ENCODE measurements at regions not wholly inside any gene's neighbourhood (a gene's known extent, or its start where the extent isn't known, plus 50 kb on each side); places are given as distances from the start of the nearest gene placed in this dataset.

DNA sequence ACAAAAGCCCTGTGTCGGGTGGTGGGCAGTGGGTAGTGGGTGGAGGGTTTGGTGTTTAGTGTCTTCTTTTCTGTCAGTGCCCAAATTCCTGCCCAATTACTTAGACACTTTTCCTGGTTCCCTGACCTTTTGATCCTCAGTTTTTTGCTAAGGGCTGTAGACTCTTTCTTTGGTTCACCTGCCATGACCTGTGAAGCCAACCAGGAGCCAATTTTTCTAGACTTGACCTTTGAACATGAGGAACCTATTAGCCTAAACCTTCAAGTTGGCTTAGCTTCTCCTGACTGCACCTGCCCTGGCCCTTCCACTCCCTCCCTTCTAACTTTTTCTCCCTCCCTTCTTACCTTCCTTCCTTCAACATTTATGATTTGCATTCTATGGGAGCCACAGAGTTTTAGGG is 94.5 kb downstream of the MID1IP1 start:
- no peak overlapping the region for H2BK15ac ChIP-seq (ENCODE audit: low read depth, low read length)
- ATAC-seq (ENCODE audit: low read depth) (no peak), DNase-seq (no peak)
- no peaks in the 10 kb centered on the region for H3K36me3 ChIP-seq (ENCODE audit: control insufficient read depth, insufficient read depth, low read length)
- H4K8ac ChIP-seq (ENCODE audit: low read depth in 2 of 2, low read length in 2 of 2), result no peak overlapping the region
- H4K91ac ChIP-seq (ENCODE audit: insufficient read depth, low read depth, low read length), result no peak overlapping the region
- dilution Hi-C loops (cut with HindIII; ENCODE audit: low sequenced_read_pairs, unreplicated experiment), result no loop called here
- H3K56ac ChIP-seq (ENCODE audit: extremely low read depth, insufficient read depth, low read length), result no peak overlapping the region
- no peaks in the 10 kb centered on the region for H3K9me3 ChIP-seq (ENCODE audit: control insufficient read depth, insufficient read depth, low read length)
- H2BK5ac ChIP-seq (ENCODE audit: low read depth, low read length, poor library complexity, severe bottlenecking), result no peak overlapping the region
- H2AK5ac ChIP-seq (ENCODE audit: low read depth, low read length), result no peak overlapping the region
- H3K27ac ChIP-seq (ENCODE audit: insufficient read depth, low read length), result no peak overlapping the region
- H2BK20ac ChIP-seq (ENCODE audit: low read depth, low read length), result no peak overlapping the region
- intact Hi-C loops (cut with micrococcal nuclease), result no loop called here
- H3K9me1 ChIP-seq (ENCODE audit: insufficient read depth, low read length), result no peaks in the 10 kb centered on the region
- no peak for TF ChIP-seq SMC3 (IDR thresholded peaks at IDR 0.05; ENCODE audit: low read depth, low read length)
- TF ChIP-seq RCOR1 (IDR thresholded peaks at IDR 0.05; ENCODE audit: insufficient replicate concordance, low read length), result no peak
- no peak for TF ChIP-seq RFX5 (IDR thresholded peaks at IDR 0.05; ENCODE audit: low read depth, low read length)
- TF ChIP-seq NFE2L2 (IDR thresholded peaks at IDR 0.05; ENCODE audit: low read depth, low read length), result no peak
- TF ChIP-seq, protein P1, sequence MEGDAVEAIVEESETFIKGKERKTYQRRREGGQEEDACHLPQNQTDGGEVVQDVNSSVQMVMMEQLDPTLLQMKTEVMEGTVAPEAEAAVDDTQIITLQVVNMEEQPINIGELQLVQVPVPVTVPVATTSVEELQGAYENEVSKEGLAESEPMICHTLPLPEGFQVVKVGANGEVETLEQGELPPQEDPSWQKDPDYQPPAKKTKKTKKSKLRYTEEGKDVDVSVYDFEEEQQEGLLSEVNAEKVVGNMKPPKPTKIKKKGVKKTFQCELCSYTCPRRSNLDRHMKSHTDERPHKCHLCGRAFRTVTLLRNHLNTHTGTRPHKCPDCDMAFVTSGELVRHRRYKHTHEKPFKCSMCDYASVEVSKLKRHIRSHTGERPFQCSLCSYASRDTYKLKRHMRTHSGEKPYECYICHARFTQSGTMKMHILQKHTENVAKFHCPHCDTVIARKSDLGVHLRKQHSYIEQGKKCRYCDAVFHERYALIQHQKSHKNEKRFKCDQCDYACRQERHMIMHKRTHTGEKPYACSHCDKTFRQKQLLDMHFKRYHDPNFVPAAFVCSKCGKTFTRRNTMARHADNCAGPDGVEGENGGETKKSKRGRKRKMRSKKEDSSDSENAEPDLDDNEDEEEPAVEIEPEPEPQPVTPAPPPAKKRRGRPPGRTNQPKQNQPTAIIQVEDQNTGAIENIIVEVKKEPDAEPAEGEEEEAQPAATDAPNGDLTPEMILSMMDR (conservative IDR thresholded peaks at IDR 0.05; ENCODE audit: low read depth, low read length), result no peak
- TF ChIP-seq FOS (IDR thresholded peaks at IDR 0.05; ENCODE audit: low read depth, low read length), result no peak
- TF ChIP-seq, protein P2, sequence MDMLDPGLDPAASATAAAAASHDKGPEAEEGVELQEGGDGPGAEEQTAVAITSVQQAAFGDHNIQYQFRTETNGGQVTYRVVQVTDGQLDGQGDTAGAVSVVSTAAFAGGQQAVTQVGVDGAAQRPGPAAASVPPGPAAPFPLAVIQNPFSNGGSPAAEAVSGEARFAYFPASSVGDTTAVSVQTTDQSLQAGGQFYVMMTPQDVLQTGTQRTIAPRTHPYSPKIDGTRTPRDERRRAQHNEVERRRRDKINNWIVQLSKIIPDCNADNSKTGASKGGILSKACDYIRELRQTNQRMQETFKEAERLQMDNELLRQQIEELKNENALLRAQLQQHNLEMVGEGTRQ (IDR thresholded peaks at IDR 0.05; ENCODE audit: low read depth, low read length), result no peak
- TF ChIP-seq CHD1 (IDR thresholded peaks at IDR 0.05; ENCODE audit: low read depth, low read length), result no peak
- no peak for TF ChIP-seq MAFK (IDR thresholded peaks at IDR 0.05; ENCODE audit: low read depth, low read length)
- TF ChIP-seq MXI1 (IDR thresholded peaks at IDR 0.05; ENCODE audit: borderline replicate concordance, low read depth, low read length), result no peak
- no peak for TF ChIP-seq BHLHE40 (IDR thresholded peaks at IDR 0.05; ENCODE audit: low read depth, low read length)
- TF ChIP-seq, protein P3, sequence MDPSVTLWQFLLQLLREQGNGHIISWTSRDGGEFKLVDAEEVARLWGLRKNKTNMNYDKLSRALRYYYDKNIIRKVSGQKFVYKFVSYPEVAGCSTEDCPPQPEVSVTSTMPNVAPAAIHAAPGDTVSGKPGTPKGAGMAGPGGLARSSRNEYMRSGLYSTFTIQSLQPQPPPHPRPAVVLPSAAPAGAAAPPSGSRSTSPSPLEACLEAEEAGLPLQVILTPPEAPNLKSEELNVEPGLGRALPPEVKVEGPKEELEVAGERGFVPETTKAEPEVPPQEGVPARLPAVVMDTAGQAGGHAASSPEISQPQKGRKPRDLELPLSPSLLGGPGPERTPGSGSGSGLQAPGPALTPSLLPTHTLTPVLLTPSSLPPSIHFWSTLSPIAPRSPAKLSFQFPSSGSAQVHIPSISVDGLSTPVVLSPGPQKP (IDR thresholded peaks at IDR 0.05; ENCODE audit: borderline replicate concordance, low read depth, low read length), result no peak
- no peak for TF ChIP-seq CEBPB (IDR thresholded peaks at IDR 0.05; ENCODE audit: low read depth, low read length)
- TF ChIP-seq MAZ (IDR thresholded peaks at IDR 0.05; ENCODE audit: borderline replicate concordance, low read depth, low read length), result no peak
- TF ChIP-seq POLR2A (IDR thresholded peaks at IDR 0.05; ENCODE audit: low read depth, low read length), result no peak
- TF ChIP-seq RAD21 (IDR thresholded peaks at IDR 0.05; ENCODE audit: low read length), result no peak
- H3K4me1 ChIP-seq (ENCODE audit: control insufficient read depth, insufficient read depth, low read length), result peaks cover 4% of the 10 kb centered on the region
- no peak overlapping the region for H4K5ac ChIP-seq (ENCODE audit: low read depth, low read length)
- no peaks in the 10 kb centered on the region for H4K20me1 ChIP-seq (ENCODE audit: insufficient read depth, low read length)
- in situ Hi-C loops (cut with MboI; ENCODE audit: low sequenced_read_pairs), result no loop called here
- H3K4me2 ChIP-seq (ENCODE audit: low read depth, low read length), result no peak overlapping the region
- H3K4ac ChIP-seq (ENCODE audit: low read depth, low read length), result no peak overlapping the region
- H3K4me3 ChIP-seq (ENCODE audit: insufficient read depth, low read depth, low read length), result no peak overlapping the region
- no peak overlapping the region for H3K23ac ChIP-seq (ENCODE audit: low read depth, low read length)
- WGBS, 2 experiments (ENCODE audit: extremely low coverage in 2 of 2, insufficient read length in 1 of 2), result no CpG with 5 or more reads among the region's 1 CpG
- H2AFZ ChIP-seq (replicated peaks; ENCODE audit: low read length, poor library complexity), result no peak overlapping the region
- ChIA-PET POLR2A (ENCODE audit: unreplicated experiment) (no interaction called here), CTCF (interaction anchor here (0.6 kb wide), 1 partner anchor 86 kb away, joined by 3 read pairs; no protein-coding TSS in a partner anchor)
- H3K79me1 ChIP-seq (ENCODE audit: low read depth in 1 of 2, low read length in 2 of 2), result no peaks in the 10 kb centered on the region
- H2AK9ac ChIP-seq (replicated peaks; ENCODE audit: low read depth, low read length, poor library complexity), result no peak overlapping the region
- no peak overlapping the region for H3K14ac ChIP-seq (replicated peaks; ENCODE audit: low read depth, low read length)
- no peak overlapping the region for H2BK120ac ChIP-seq (ENCODE audit: low read depth, low read length)
- no TSS peak for BruUV-seq (replicated peaks)
- no peak overlapping the region for H3K18ac ChIP-seq (ENCODE audit: low read depth, low read length)
- peaks cover 2% of the 10 kb centered on the region; the same call in 1 of the 2 replicates for H3K27me3 ChIP-seq (ENCODE audit: control insufficient read depth, insufficient read depth, low read length)
- no peak overlapping the region for H3K9ac ChIP-seq (ENCODE audit: low read depth, low read length)

Data from IMR-90 (cell line).